Adrenal gland (tissue), 5 donors: ENCODE measurements at regions not wholly inside any gene's neighbourhood (a gene's known extent, or its start where the extent isn't known, plus 50 kb on each side); places are given as distances from the start of the nearest gene placed in this dataset.

Experiments used
- POLR2A ChIP-seq, 2 donors: fragments of 450-650 bp; IDR thresholded peaks; one replicate each; pipeline ENCODE4 v1.6.1; 2017; ENCODE audit warnings: antibody characterized with exemption in 2 of 2, mild to moderate bottlenecking in 2 of 2, moderate library complexity in 1 of 2
- TF ChIP-seq, protein P1 (sequence below), 6 experiments: fragments of 450-650 bp in 4 of 6; fragments of 200-600 bp in 2 of 6; sonication (generic) in 1 of 6; IDR thresholded peaks; 1 replicate in 5 of 6; 2 replicates in 1 of 6; pipeline versions ENCODE4 v1.5.1 to v1.8.0; 2016 to 2021; ENCODE audit warnings: antibody characterized with exemption in 6 of 6, mild to moderate bottlenecking in 2 of 6, moderate library complexity in 1 of 6
- donor health status: DM: no; HTN: no; CAD: no.

DNA sequence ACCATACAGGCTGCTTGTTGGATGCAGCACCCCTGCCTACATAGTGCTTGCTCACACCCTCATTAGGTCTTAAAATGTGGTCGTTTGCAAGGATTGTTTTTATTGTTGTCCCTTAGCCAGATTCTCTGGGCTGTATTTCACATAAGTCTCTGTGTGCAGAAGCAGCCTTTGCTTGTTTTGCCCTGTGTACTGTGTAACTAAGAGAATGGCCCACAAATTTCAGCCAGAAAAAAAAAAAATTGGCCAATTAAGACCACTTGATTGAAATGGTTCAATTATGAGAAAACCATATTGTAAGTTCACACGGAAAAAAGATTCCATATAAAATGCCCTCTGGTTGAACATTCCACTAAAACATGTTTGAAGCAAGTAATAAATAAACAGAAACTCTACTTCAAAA, 377.1 kb upstream of the SOX11 start:
- TF ChIP-seq, protein P1, sequence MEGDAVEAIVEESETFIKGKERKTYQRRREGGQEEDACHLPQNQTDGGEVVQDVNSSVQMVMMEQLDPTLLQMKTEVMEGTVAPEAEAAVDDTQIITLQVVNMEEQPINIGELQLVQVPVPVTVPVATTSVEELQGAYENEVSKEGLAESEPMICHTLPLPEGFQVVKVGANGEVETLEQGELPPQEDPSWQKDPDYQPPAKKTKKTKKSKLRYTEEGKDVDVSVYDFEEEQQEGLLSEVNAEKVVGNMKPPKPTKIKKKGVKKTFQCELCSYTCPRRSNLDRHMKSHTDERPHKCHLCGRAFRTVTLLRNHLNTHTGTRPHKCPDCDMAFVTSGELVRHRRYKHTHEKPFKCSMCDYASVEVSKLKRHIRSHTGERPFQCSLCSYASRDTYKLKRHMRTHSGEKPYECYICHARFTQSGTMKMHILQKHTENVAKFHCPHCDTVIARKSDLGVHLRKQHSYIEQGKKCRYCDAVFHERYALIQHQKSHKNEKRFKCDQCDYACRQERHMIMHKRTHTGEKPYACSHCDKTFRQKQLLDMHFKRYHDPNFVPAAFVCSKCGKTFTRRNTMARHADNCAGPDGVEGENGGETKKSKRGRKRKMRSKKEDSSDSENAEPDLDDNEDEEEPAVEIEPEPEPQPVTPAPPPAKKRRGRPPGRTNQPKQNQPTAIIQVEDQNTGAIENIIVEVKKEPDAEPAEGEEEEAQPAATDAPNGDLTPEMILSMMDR (IDR thresholded peaks at IDR 0.05): no peak
- no peak for TF ChIP-seq POLR2A (IDR thresholded peaks at IDR 0.05)
